Astrocyte of the cerebellum (primary cell): ENCODE measurements at regions not wholly inside any gene's neighbourhood (a gene's known extent, or its start where the extent isn't known, plus 50 kb on each side); places are given as distances from the start of the nearest gene placed in this dataset.

ENCODE experiments used
- DNase-seq: peaks from one replicate; pipeline ENCODE4 v3.0.0-alpha.2; 2011; ENCODE audit warnings: low read depth
- H3K4me3 ChIP-seq: 2 replicates; pipeline ENCODE4 v1.5.1; 2011; ENCODE audit warnings: mild to moderate bottlenecking, low read depth, low read length, moderate library complexity
- in situ Hi-C: cut with HindIII; loops from 2 replicates; pipeline ENCODE4 v1.10.0; 2017; ENCODE audit warnings: low sequenced_read_pairs
- TF ChIP-seq, protein P1 (sequence below): IDR thresholded peaks from 2 replicates; pipeline ENCODE4 v1.5.1; 2012; ENCODE audit warnings: low read length, low read depth, moderate library complexity, mild to moderate bottlenecking; ENCODE audit errors: missing control alignments

DNA sequence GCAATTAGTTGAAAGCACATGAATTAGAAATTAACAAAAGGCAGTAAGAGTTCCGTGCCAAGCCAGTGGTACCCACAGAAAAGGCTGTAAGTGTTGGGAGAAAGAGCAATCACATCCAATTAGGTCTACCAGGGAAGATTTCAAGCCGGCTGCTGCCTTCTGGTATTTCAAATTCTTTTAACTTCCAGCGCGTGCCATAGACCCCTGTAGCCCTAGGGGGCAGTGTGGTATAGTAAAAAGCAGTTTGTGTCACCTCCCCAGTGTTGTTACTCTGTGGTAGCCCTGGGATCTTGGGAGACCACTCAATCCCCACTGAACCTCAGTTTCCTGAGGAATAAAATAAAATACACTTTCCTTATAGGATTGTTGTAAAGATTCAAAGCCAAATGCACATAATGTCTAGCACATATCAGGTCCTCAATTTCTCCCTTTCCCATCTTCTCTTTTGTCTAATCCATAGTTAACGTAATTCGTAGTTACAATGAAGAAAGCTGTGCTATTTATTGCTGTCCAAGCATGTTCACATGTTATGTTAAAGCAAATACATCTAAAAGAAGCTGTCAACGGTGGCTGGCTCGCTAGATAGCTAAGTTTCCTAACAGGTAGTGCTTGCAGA is 230.2 kb downstream of the TDRD3 start:
- no peak overlapping the region for H3K4me3 ChIP-seq
- in situ Hi-C loops: no loop called here
- peak; percentile 6 for DNase-seq
- TF ChIP-seq, protein P1, sequence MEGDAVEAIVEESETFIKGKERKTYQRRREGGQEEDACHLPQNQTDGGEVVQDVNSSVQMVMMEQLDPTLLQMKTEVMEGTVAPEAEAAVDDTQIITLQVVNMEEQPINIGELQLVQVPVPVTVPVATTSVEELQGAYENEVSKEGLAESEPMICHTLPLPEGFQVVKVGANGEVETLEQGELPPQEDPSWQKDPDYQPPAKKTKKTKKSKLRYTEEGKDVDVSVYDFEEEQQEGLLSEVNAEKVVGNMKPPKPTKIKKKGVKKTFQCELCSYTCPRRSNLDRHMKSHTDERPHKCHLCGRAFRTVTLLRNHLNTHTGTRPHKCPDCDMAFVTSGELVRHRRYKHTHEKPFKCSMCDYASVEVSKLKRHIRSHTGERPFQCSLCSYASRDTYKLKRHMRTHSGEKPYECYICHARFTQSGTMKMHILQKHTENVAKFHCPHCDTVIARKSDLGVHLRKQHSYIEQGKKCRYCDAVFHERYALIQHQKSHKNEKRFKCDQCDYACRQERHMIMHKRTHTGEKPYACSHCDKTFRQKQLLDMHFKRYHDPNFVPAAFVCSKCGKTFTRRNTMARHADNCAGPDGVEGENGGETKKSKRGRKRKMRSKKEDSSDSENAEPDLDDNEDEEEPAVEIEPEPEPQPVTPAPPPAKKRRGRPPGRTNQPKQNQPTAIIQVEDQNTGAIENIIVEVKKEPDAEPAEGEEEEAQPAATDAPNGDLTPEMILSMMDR: peak; percentile 81
